ENCODE measurements at regions not wholly inside any gene's neighbourhood (a gene's known extent, or its start where the extent isn't known, plus 50 kb on each side); places are given as distances from the start of the nearest gene placed in this dataset.

- H3K4me3 ChIP-seq (ENCODE audit: low read depth, low read length): no peak overlapping the region
- TF ChIP-seq MAX (IDR thresholded peaks at IDR 0.05; ENCODE audit: low read depth, low read length) (no peak), CTCF (IDR thresholded peaks at IDR 0.05; ENCODE audit: low read depth, low read length) (no peak), MYC (IDR thresholded peaks at IDR 0.05; ENCODE audit: low read depth, low read length) (no peak), POLR2A (IDR thresholded peaks at IDR 0.05; ENCODE audit: extremely low read depth, insufficient read length) (no peak)
- DNase-seq (ENCODE audit: low read depth): peak; percentile 10
Measured at GRCh38 chr1:108041360-108042142, 76.6 kb upstream of the VAV3 start.

GRCh38 chr1:108038653-108039236 is 73.8 kb upstream of the VAV3 start:
- H3K4me3 ChIP-seq (ENCODE audit: low read depth, low read length): no peak overlapping the region
- TF ChIP-seq CTCF (IDR thresholded peaks at IDR 0.05; ENCODE audit: low read depth, low read length) (no peak), MAX (IDR thresholded peaks at IDR 0.05; ENCODE audit: low read depth, low read length) (no peak), MYC (IDR thresholded peaks at IDR 0.05; ENCODE audit: low read depth, low read length) (no peak), POLR2A (IDR thresholded peaks at IDR 0.05; ENCODE audit: extremely low read depth, insufficient read length) (no peak)
- no peak for DNase-seq (ENCODE audit: low read depth)

GRCh38 chr1:108036796-108037562 is 72.0 kb upstream of the VAV3 start:
- H3K4me3 ChIP-seq (ENCODE audit: low read depth, low read length): no peak overlapping the region
- DNase-seq (ENCODE audit: low read depth): no peak
- no peak for TF ChIP-seq MYC (IDR thresholded peaks at IDR 0.05; ENCODE audit: low read depth, low read length)
- no peak for TF ChIP-seq CTCF (IDR thresholded peaks at IDR 0.05; ENCODE audit: low read depth, low read length)
- no peak for TF ChIP-seq POLR2A (IDR thresholded peaks at IDR 0.05; ENCODE audit: extremely low read depth, insufficient read length)
- no peak for TF ChIP-seq MAX (IDR thresholded peaks at IDR 0.05; ENCODE audit: low read depth, low read length)

GRCh38 chr1:108034396-108034795 is 69.4 kb upstream of the VAV3 start:
- DNase-seq (ENCODE audit: low read depth): no peak
- TF ChIP-seq POLR2A (IDR thresholded peaks at IDR 0.05; ENCODE audit: extremely low read depth, insufficient read length) (no peak), CTCF (IDR thresholded peaks at IDR 0.05; ENCODE audit: low read depth, low read length) (no peak), MYC (IDR thresholded peaks at IDR 0.05; ENCODE audit: low read depth, low read length) (no peak), MAX (IDR thresholded peaks at IDR 0.05; ENCODE audit: low read depth, low read length) (no peak)
- H3K4me3 ChIP-seq (ENCODE audit: low read depth, low read length): no peak overlapping the region

- DNase-seq (ENCODE audit: low read depth): no peak
- no peak overlapping the region for H3K4me3 ChIP-seq (ENCODE audit: low read depth, low read length)
- no peak for TF ChIP-seq MAX (IDR thresholded peaks at IDR 0.05; ENCODE audit: low read depth, low read length)
- no peak for TF ChIP-seq CTCF (IDR thresholded peaks at IDR 0.05; ENCODE audit: low read depth, low read length)
- no peak for TF ChIP-seq POLR2A (IDR thresholded peaks at IDR 0.05; ENCODE audit: extremely low read depth, insufficient read length)
- no peak for TF ChIP-seq MYC (IDR thresholded peaks at IDR 0.05; ENCODE audit: low read depth, low read length)
Measured at GRCh38 chr1:108033550-108033951, 68.6 kb upstream of the VAV3 start.
